Ovary (tissue), 7 donors: ENCODE measurements at regions not wholly inside any gene's neighbourhood (a gene's known extent, or its start where the extent isn't known, plus 50 kb on each side); places are given as distances from the start of the nearest gene placed in this dataset.

Source experiments
- DNase-seq, 5 donors: peaks; one replicate each; pipeline ENCODE4 v3.0.0-alpha.2; 2019 to 2020
- H3K27ac ChIP-seq, 2 donors: fragments of 200-600 bp; one replicate each; pipeline versions ENCODE4 v1.5.1 to v1.8.0; 2019 to 2022
- H3K27me3 ChIP-seq: fragments of 200-600 bp; one replicate; pipeline ENCODE4 v1.8.0; 2022
- H3K36me3 ChIP-seq: fragments of 200-600 bp; sonication (generic); one replicate; pipeline ENCODE4 v1.5.1; 2019
- H3K4me1 ChIP-seq: one replicate; pipeline ENCODE4 v1.8.1; 2013; ENCODE audit warnings: mild to moderate bottlenecking, moderate library complexity; ENCODE audit not compliant: insufficient read depth
- H3K4me3 ChIP-seq: fragments of 200-600 bp; sonication (generic); one replicate; pipeline ENCODE4 v1.5.1; 2017
- H3K9me3 ChIP-seq, 2 donors: fragments of 200-600 bp in 1 of 2; sonication (generic) in 1 of 2; one replicate each; pipeline versions ENCODE4 v1.5.1 to v1.8.1; 2013 to 2019; ENCODE audit warnings: mild to moderate bottlenecking in 1 of 2, moderate library complexity in 1 of 2
- EP300 ChIP-seq: sonication (generic); formaldehyde crosslinking; IDR thresholded peaks from one replicate; pipeline ENCODE4 v1.6.1; 2017; ENCODE audit warnings: antibody characterized with exemption
- POLR2A ChIP-seq: fragments of 450-650 bp; IDR thresholded peaks from one replicate; pipeline ENCODE4 v1.6.1; 2017; ENCODE audit warnings: antibody characterized with exemption, mild to moderate bottlenecking, moderate library complexity
- WGBS, 3 donors: extraction: QIAGEN DNeasy Blood & Tissue Kit in 1 of 3; methylation state at CpG; one replicate each; pipeline versions ENCODE4 v1.1.5 to v1.1.7; 2013 to 2017; 5-methylcytosine and 5-hydroxymethylcytosine counted together
- intact Hi-C, 4 donors: fragments of 100-400 bp; cut with DNase I; formaldehyde crosslinking; loops; one replicate each; pipeline versions ENCODE4 v1.11.0 to v1.15.1; 2022 to 2023
- TF ChIP-seq, protein P1 (sequence below), 3 donors: fragments of 450-650 bp in 2 of 3; fragments of 200-600 bp in 1 of 3; IDR thresholded peaks; one replicate each; pipeline versions ENCODE4 v1.5.1 to v1.8.0; 2016 to 2022; ENCODE audit warnings: antibody characterized with exemption in 3 of 3, mild to moderate bottlenecking in 1 of 3
- donor health status: DM: no; HTN: no; CAD: no; lungs with moderate emphysema.
- donor health status: DM: no; HTN: no; CAD: no.
- donor health status: Bipolar disorder and iron deficiency.
- donor health status: DM: no; HTN: no; CAD: no.
- donor health status: DM: yes; HTN: yes; CAD: no.

DNA sequence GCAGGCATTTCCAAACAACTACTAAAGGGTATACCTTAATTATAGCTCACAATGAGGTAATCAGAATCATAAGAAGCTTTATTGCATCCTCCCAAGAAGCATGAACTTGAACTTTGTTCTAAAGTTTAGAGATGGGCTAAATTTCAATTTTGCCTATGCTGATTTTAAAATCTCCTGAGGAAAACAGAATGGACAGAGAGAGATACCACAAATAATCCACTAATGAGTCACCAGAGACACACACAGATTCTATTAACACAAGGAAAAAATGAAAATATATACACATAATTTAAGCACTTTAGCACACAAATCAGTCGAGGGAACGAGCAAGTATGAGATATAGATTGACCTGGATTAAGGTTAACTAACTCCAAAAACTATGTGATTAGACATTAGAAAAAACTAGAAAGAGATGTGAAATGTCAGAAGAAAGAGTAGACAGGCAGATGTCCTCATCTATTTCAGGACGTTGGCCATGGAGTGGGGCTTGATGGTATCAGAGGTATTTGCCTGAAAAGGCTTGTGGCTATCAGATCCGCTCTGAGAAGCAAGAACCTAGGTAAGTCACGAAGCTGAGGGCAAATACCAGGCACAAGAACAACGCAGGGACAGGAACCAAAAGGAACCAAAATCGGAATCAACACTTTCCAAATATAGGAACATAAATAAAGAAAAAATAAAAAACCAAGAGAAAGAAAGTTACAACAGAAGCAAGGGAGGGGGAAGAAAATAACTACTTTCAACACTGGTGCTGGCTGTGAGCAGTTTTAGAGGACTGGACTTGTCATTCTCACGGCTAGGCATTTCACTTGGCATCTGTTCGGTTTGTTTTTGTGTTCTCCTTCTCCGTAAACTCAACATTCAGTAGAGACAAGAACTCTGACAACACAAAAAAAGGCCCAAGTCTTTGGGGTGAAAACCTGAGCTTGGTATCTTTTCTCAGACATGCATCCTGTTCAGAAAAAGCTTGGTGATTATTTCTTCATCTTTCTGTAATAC is 294.6 kb upstream of the PUM3 start:
- H3K27me3 ChIP-seq, result no peaks in the 10 kb centered on the region
- H3K4me3 ChIP-seq, result no peak overlapping the region
- DNase-seq, result no peak
- intact Hi-C loops, result no loop called here
- no peaks in the 10 kb centered on the region for H3K36me3 ChIP-seq
- H3K4me1 ChIP-seq, result no peaks in the 10 kb centered on the region
- WGBS, 3 donors, result 9 to 37% (median 15%) methylated on average over 10 of the region's 10 CpGs
- H3K27ac ChIP-seq, result no peak overlapping the region
- TF ChIP-seq, protein P1, sequence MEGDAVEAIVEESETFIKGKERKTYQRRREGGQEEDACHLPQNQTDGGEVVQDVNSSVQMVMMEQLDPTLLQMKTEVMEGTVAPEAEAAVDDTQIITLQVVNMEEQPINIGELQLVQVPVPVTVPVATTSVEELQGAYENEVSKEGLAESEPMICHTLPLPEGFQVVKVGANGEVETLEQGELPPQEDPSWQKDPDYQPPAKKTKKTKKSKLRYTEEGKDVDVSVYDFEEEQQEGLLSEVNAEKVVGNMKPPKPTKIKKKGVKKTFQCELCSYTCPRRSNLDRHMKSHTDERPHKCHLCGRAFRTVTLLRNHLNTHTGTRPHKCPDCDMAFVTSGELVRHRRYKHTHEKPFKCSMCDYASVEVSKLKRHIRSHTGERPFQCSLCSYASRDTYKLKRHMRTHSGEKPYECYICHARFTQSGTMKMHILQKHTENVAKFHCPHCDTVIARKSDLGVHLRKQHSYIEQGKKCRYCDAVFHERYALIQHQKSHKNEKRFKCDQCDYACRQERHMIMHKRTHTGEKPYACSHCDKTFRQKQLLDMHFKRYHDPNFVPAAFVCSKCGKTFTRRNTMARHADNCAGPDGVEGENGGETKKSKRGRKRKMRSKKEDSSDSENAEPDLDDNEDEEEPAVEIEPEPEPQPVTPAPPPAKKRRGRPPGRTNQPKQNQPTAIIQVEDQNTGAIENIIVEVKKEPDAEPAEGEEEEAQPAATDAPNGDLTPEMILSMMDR (IDR thresholded peaks at IDR 0.05), result no peak
- no peak for TF ChIP-seq POLR2A
- no peak for TF ChIP-seq EP300
- H3K9me3 ChIP-seq, result no peaks in the 10 kb centered on the region

DNA sequence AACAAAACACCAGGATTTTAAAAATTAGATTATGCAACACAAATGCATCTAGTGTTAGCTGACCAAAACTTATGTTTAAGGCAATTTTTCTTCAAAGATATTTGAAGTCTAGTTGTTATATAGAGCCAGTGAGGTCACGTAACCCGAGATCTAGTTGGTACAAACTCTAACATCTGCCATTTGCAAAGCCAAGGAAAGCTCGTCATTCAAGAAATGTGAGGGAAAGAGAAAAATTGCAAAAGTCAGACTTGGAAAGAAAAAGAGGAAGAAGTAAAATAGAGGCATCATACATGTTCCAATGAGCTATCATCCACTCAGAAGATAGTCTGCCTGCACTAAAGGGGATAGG is 293.4 kb upstream of the PUM3 start:
- 51 to 55% (median 52%) methylated on average over 3 of the region's 3 CpGs for WGBS, 3 donors

DNA sequence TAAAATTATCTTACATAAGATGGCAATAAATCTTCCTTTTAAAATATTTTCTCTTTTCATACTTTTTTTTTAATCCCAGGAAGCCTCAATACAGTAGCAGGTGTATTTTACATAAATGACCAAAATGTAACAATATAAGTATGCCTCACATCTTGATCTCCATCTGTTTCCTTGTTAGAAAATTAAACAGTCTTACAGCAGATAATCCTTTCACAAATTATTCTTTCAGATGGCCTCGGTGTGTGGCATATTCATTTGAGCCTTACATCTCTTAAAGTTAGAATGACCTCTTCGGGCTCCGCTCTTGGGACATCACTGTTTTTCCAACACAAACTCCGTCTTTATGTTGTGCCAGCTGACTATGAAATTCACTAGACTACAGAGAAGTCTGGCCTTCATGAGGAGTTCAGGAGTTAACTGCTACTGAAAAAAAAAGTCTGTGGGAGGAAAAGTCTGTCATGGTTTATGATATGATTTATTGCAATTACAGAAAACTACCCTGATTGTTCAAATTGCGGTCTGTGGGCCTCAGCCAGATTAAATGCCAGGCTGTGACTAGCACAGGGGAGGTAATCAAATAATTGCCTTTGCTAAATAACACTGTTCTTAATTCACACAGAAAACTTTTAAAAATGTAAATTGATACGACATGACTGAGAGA is 292.9 kb upstream of the PUM3 start:
- TF ChIP-seq, protein P1 (IDR thresholded peaks at IDR 0.05), result no peak
- TF ChIP-seq POLR2A, result no peak
- no peak for TF ChIP-seq EP300
- no peak for DNase-seq
- no peak overlapping the region for H3K4me3 ChIP-seq
- no peaks in the 10 kb centered on the region for H3K36me3 ChIP-seq
- no peak overlapping the region for H3K27ac ChIP-seq
- no peaks in the 10 kb centered on the region for H3K9me3 ChIP-seq
- intact Hi-C loops, result no loop called here
- no peaks in the 10 kb centered on the region for H3K4me1 ChIP-seq
- no peaks in the 10 kb centered on the region for H3K27me3 ChIP-seq
- 27 to 33% (median 32%) methylated on average over 6 of the region's 6 CpGs for WGBS, 3 donors

More for the DNA sequence above, 293.4 kb upstream of the PUM3 start:
- Histone ChIP-seq H3K36me3 (no peaks in the 10 kb centered on the region), H3K4me1 (no peaks in the 10 kb centered on the region), H3K4me3 (no peak overlapping the region), H3K27me3 (no peaks in the 10 kb centered on the region), H3K9me3 (no peaks in the 10 kb centered on the region), H3K27ac (no peak overlapping the region)
- intact Hi-C loops, result no loop called here
- TF ChIP-seq, protein P1 (IDR thresholded peaks at IDR 0.05), result no peak
- no peak for DNase-seq

DNA sequence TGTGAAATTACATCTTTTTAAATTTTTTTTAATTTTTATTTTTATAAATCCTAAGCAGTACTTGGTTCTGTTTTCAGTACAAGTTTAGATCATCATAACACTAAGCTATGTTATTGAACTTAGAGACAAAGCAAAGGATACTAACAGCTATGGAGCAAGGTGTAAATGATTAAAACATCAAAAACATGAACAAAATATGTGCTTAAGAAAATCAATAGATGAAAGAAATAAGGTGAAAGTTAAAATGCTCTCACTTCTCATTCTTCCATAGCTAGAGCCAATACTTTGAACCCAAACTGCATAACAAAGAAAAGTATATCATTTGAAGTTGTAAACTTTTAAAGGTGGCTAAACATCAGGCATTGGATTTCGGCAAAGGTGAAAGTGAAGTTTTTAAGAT is 292.3 kb upstream of the PUM3 start:
- DNase-seq, result no peak
- intact Hi-C loops, result no loop called here
- Histone ChIP-seq H3K9me3 (no peaks in the 10 kb centered on the region), H3K27me3 (no peaks in the 10 kb centered on the region), H3K36me3 (no peaks in the 10 kb centered on the region), H3K27ac (no peak overlapping the region), H3K4me3 (no peak overlapping the region), H3K4me1 (no peaks in the 10 kb centered on the region)
- 82 to 93% (median 92%) methylated on average over 1 of the region's 1 CpG for WGBS, 3 donors
- TF ChIP-seq EP300, result no peak
- TF ChIP-seq, protein P1 (IDR thresholded peaks at IDR 0.05), result no peak
- no peak for TF ChIP-seq POLR2A
